ENCODE measurements at regions not wholly inside any gene's neighbourhood (a gene's known extent, or its start where the extent isn't known, plus 50 kb on each side); places are given as distances from the start of the nearest gene placed in this dataset.

DNA sequence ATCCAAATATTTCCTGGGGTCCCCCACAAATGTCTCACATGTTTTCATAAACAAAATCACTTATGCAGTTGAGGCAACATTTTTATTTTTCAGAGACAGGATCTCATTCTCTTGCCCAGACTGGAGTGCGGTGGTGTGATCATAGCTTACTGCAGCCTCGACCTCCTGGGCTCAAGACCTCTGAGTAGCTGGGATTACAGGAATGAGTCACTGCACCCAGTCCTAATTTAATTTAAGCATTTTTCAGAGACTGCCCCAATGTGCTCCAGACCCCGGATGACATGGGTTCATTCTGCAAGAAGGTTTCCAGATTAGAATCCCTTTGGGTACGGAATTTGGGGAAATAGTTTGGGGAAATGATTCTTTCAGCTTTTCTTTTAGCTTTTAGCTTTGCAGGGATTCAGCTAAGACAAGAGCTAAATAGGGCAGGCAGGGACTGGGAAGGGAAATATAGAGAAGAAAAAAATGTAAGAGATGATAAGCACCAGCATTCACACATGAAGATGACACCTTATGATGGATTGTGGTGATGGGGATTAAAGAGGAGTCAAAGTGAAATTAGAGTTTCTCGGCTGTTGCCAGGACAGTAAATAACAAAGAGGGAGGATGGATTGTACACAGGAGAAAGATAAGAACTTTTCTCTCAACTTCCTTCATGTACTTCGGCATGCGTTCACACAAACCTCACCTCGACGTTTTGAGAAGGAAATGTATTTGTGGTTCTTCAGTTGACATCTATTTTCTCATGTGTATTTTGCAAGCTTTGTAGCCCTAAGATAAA lies 169.4 kb upstream of the TAB2 start:
- intact Hi-C loops (cut with DNase I) = no loop called here
- DNase-seq (ENCODE audit: low spot score) = no peak

DNA sequence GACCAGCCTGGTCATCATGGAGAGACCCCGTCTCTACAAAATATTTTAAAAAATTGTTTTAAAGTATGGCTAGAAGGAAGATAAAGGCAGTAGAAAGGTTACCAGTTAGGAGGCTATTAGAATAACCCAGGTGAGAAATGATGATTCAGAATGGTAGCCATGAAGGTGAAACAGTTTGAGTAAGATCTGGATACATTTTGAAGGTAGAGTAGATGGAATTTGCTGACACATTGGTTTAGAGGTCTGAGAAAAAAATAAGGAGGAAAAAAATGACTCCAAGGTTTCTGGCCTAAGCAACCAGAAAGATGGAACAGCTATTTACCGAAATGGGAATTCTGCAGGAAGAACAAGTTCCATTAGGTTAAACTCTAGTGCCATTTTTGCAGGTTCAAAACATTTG lies 167.9 kb upstream of the TAB2 start:
- DNase-seq (ENCODE audit: low spot score) = no peak
- intact Hi-C loops (cut with DNase I) = no loop called here

DNA sequence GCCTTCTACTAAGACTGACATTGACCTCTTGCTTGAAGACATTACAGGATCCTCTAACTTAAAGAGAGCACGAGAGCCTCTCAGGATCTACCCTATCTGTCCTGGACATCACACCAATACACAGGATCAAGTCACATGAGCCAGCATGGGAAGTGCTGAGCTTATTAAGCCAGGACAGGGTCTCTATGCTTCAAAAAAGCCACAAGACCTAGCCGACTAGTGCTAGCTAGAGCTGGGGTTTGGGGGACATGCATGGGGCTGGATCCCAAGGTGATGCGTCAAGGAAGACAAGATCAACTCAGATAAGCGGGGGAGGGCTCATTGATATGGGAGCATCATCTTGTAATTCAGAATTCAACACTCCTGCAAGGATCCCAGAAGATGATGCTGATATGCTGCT lies 167.2 kb upstream of the TAB2 start:
- intact Hi-C loops (cut with DNase I) = no loop called here
- no peak for DNase-seq (ENCODE audit: low spot score)

DNA sequence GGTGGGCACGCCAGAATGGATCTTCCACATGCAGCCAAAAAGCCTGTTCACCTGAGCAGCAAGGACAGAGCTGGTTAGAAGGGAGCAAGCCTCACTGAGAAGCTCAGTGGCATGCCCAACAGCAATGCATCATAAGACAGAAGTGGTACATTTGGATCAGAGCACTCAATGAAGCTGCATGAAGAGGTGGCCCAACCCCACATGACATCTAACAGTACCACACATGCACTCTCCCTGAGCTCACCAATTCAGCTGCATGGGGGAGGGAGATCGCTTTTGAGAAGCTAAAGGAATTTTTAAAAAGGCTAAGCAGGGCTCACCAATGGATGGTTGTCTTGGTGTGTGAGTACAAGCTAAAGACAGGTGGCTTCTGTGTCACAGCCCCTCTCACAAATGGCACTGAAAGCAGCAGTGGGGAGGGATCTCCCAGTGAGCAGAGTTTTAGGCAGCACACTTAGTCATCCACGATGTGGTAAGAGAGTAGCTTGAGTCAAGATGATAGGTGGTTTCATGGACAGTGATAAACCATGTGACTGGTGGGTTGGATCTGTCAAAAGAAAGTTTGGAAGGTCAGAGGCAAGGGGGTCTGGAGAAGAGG lies 166.6 kb upstream of the TAB2 start:
- intact Hi-C loops (cut with DNase I) = no loop called here
- DNase-seq (ENCODE audit: low spot score) = no peak

DNA sequence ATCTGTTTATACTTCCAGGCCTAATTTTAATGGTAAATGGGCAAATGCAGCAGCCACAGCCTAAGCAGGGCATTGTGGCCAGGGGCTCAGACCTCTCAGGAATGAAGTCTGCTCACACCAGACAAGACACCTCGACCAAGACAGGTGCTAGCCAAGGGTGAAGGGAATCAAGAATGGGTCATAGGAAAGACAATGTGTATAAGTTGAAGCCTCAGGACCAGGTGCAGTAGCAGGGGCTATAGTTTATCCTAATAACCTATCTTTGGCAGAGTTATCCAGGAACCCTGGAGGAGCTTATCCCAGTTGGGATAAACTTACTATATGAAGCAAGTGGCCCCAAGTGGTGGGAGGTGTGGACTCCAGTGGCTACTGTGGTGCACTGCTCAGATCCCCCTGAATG lies 165.0 kb upstream of the TAB2 start:
- DNase-seq (ENCODE audit: low spot score) = no peak
- intact Hi-C loops (cut with DNase I) = no loop called here

DNA sequence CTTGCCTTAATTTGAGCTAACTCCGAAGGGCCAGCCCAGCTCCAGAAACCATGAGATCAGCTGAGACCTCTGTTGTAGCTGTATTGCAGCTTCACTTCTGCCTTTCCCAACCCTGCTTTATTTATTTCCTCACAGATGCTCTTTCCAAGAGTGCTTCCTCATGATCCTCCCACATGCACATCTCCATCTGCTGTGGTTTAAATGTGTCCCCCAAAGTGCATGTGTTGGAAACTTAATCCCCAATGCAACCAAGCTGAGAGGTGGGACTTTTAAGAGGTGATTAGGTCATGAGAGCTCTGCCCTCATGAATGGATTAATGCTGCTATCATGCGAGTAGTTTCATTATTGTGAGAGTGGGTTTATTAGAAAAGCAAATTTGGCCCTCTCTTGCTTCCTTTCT lies 164.4 kb upstream of the TAB2 start:
- intact Hi-C loops (cut with DNase I) = no loop called here

DNA sequence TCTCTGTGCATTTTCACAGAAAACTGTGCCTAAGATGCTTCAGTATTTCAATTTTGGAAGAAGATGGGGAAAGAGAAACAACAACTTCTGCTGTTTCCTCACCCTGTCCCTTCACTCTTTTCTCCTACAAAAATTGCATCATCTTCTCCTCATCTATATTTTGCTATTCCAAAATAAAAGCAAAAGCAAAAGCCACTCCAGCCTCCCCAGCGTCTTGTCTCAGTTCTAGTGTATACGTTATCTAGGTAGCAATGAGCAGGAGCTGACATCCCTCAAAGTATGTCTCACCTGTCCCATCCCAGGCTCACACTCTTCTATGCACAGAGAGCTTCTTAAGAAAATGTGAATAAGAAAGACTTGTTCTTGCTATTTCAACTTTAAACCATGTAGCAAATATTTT lies 163.8 kb upstream of the TAB2 start:
- DNase-seq (ENCODE audit: low spot score) = no peak
- intact Hi-C loops (cut with DNase I) = no loop called here

More for the DNA sequence above, 164.4 kb upstream of the TAB2 start:
- no peak for DNase-seq (ENCODE audit: low spot score)

DNA sequence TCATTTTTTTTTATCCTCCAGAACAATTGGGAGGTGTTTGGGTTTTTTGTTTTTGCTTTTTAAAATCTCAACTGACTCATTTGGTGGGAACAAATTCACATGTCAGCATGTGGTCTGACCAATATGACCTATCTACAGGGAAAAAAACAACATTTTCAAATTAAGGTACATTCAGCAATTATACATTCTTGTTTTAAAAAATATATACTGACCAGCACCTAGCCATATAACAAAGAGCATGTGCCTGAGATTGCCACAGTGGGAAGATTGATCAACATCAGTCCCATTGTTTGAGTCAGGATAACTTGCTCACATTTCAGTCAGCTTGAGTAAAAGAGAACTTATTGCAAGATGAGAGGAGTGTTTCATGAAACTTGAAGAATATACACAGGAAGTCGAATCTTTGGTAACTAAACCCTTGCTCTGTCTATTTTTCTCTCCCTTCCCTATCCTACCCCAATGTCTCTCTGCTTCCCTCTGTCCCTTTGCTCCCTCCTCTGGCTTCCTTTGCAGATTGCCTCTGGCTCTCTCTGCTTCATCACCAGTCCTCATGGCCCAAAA lies 163.2 kb upstream of the TAB2 start:
- no peak for DNase-seq (ENCODE audit: low spot score)
- intact Hi-C loops (cut with DNase I) = no loop called here

DNA sequence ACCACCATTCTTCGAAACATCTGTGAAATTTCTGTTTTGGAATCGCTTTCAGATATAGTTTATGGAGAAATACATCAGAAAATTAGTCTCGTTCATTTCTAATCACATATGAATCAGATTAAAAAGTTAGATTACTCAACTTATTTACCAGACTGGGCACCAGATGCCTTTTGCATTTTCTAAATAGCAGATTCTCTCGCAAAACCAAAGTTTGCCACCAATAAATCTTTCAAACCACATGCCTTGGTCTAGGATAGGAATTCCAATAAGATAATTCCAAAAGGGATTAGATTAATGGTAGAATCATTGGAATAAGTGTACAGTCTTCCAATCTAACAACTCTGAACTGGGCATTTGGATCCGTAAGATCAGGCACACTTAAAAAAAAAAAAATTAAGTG lies 160.4 kb upstream of the TAB2 start:
- intact Hi-C loops (cut with DNase I) = no loop called here
- no peak for DNase-seq (ENCODE audit: low spot score)

DNA sequence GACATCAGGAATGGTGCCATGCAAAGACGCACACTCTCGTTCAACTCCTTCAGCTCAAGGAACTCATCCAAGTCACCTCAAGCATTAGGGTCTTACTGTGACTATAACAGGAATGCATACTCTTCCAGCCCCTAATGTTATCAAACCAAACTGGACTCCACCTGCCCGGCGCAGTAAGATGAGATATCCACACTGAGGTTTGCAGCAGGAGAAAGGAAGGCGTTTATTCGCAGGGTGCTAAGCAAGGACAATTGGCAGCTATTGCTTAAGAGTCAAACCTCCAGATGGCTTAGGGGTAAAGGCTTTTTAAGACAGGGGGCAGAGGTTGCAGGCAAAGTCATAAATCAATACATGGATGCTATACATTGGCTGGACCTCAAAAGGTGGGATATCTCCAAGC lies 159.4 kb upstream of the TAB2 start:
- DNase-seq (ENCODE audit: low spot score) = no peak
- intact Hi-C loops (cut with DNase I) = no loop called here

DNA sequence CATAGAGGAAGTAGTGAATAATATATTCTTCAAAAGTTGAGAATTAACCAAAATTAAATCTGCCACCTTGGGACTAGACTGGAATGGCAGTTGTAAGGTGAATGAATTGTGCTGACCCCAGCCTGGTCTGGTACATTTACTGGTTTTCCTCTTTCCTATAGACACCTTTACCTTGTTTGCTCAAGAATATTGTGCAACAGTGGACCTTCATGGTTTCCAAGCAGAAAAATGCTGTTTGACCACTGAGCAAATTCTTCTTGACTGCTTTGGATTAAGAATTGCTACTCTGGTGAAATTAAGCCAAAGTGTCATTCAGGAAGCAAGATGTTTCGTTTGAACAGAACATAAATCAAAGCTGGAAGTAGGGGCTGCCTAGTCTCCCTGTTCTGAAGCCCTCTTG lies 156.6 kb upstream of the TAB2 start:
- DNase-seq (ENCODE audit: low spot score) = no peak
- intact Hi-C loops (cut with DNase I) = no loop called here

DNA sequence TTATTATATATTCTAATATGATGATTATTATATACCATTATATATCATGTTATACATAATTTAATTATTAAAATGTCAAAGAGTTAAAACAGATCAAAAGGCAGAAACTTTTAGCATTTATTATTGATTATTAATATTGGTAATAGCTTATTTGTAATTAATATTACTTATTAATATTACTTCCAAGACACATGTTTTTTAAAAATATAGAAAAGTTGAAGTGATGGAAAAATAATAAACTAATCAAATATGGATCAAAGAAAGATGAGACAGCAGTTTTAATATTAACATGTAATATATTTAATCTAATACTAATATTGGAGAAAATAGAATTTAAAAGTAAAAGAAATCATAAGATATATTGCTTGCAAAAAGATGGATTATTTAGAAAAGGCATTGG lies 154.6 kb upstream of the TAB2 start:
- intact Hi-C loops (cut with DNase I) = no loop called here
- DNase-seq (ENCODE audit: low spot score) = no peak

DNA sequence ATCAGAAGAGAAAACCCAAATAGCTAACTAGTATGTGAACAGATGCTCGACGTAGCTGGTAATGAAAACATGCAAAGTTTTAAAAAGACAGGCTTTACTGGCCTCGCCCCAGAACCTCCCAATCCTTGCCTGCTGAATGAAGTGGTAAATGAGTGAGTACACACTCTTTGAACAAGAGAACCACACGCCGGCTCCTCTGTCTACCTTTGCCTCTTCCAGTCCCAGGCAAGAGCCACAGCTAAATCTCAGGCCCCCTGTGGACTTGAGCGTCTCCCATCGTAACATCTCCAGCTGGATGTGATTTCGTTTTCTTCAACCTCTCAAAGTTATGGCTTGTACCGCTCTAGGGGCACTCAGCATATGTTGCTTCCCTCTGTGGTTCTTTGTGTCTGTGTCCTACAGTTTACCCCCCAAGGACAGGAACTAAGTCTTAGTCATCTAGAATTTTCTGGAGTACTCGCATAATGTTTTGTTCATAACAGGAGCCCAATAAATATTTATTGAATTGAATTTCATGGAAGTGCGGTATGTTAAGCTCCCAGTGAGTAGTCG lies 153.2 kb upstream of the TAB2 start:
- intact Hi-C loops (cut with DNase I) = no loop called here
- no peak for DNase-seq (ENCODE audit: low spot score)

DNA sequence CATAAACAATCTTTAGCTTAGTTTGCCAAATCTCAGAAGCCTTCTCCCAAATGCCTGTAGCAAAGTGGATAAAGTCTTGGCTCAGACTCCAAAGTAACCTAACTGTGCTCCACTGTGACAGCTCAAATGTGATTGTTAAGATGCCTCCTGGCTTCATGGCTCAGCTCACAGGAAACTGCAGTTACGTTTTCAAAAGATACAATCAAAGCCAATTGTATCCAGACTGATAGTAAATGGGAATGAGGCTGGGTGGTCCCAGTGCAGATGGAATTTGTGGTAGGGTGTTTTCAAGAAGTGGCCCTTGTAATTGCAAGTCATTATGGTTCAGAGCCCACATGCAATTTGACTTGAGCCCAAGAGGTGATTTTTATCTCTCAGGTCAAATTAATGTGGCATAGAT lies 151.2 kb upstream of the TAB2 start:
- intact Hi-C loops (cut with DNase I) = no loop called here
- DNase-seq (ENCODE audit: low spot score) = no peak

DNA sequence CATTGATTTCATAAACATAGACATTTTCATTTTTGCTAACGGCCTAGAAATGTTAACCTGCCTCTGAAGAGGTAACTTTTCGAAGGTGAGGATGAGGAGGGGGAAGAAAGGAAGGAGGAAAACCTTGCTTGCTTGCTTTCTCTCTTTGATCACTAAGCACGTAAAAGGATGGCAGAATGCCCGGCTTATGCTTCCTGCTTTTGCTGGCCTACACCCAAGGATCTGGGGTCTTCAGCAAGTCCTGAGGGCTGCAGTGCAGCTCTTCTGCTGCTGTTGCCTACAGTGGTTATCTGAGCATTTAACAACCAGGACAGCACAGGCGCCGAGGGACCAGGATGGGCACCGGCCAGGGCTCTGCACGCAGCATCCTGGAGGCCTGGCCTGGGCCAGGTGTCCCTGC lies 150.8 kb upstream of the TAB2 start:
- intact Hi-C loops (cut with DNase I) = no loop called here
- no peak for DNase-seq (ENCODE audit: low spot score)

DNA sequence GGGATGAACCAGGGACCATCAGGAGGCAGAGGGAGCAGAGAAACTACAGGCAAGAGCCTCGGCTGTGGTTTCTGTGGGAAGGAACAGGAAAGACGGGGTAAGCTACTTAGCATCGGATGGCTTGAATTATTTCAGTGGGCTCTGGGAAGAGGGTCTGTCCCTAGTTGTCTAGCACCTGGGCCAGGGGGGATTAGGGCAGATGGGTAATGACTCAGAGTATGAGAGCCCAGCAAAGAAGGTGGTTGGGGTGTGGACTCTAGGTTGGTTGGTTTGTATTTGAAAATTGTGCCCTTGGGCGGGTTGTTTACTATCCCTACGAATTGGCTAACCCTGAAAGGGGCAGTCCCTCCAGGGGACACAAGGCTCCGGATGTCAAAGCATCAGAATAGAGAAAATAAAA lies 148.5 kb upstream of the TAB2 start:
- intact Hi-C loops (cut with DNase I) = no loop called here

DNA sequence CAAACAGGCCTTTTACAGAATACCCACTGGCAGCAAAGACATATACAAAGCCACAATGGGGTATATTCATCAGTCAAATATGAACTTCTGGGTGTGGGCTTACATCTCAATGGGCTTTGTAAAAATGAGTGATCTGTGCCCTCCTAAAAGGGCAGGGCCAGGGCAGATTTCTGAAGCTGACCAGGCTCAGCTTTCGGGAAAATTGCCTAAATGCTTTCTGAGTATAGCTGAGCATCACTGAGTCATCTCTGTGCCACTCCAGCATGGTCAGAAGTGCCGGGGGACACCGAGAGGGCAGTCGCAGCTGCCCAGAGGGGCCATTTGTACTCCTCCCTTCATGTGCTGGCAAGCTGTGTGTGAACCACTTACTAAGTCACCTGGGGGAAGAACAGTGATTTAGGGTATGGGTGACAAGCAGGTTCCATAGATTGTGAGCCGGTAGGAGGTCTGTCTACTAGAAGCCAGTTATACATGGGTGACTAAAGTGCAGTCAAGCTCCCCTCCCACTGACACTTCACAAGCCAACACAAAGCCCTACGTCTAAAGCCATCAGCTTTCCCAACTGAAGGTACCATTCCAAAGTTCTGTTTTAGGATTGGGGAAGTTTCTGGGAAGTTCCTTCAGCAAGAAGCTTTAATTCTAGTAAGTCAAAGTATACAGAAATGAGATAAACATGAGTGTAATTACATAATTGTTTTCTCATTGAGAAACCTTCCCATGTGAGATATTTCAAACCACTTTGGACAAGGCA lies 147.6 kb upstream of the TAB2 start:
- no peak for DNase-seq (ENCODE audit: low spot score)
- intact Hi-C loops (cut with DNase I) = no loop called here

More for the DNA sequence above, 148.5 kb upstream of the TAB2 start:
- no peak for DNase-seq (ENCODE audit: low spot score)

DNA sequence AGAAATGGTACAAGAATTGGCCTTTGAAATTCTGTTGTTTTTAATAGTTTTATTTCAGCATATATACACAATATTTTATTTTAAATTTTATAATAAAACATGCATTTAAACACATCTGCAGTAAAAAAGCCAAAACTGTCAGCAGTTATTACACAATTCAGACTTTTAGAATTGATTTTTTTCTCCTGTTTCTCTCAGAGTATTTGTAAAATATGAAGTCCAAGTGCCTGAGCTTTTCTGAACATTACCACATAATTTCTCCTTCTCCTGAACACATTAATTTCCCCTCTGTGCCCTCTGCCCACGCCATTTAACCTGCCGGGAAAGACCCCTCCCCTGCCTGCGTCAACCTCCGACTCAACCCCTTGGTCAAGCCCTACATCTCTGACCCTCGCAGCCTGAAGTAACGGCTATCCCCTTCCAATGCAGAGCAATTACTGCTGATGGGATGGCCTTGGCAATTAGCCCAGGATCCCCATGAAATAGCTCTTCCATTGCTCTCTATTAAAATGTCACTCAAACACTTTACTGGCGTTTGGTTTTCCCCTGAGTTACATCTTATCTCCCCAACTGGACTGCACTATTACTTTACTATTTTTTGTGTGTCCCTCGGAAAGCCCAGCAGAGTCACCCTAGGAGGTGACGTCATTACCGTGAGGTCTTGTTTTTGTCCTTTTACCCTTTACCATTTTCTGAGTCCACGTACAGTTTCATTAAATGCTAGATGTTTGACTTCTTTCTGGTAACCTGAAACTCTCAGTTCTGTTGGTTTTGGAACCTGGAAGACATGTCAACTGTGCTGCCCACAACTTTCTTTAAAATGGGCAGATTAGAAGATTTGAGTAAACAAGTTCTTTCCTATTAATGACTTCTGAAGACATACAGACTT lies 146.7 kb upstream of the TAB2 start:
- no peak for DNase-seq (ENCODE audit: low spot score)
- intact Hi-C loops (cut with DNase I) = no loop called here

DNA sequence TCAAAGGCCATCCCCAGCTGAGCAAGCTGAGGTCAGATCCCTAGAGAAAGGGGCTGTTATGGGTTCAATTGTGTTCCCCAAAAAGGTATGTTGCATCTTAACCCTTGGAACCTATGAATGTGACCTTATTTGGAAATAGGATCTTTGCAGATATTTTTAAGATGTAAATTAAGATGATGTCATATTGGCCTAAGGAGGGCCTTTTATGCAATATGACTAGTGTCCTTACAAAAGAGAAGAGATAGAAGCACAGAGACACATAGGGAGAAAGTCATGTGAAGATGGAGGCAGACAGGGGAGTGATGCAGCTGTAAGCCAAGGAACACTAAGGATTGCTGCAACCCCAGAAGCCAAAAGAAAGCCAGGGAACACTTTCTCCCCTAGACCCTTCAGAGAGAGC lies 144.3 kb upstream of the TAB2 start:
- intact Hi-C loops (cut with DNase I) = no loop called here

More for the DNA sequence above, 144.3 kb upstream of the TAB2 start:
- no peak for DNase-seq (ENCODE audit: low spot score)
